ENCODE measurements at regions not wholly inside any gene's neighbourhood (a gene's known extent, or its start where the extent isn't known, plus 50 kb on each side); places are given as distances from the start of the nearest gene placed in this dataset.

DNA sequence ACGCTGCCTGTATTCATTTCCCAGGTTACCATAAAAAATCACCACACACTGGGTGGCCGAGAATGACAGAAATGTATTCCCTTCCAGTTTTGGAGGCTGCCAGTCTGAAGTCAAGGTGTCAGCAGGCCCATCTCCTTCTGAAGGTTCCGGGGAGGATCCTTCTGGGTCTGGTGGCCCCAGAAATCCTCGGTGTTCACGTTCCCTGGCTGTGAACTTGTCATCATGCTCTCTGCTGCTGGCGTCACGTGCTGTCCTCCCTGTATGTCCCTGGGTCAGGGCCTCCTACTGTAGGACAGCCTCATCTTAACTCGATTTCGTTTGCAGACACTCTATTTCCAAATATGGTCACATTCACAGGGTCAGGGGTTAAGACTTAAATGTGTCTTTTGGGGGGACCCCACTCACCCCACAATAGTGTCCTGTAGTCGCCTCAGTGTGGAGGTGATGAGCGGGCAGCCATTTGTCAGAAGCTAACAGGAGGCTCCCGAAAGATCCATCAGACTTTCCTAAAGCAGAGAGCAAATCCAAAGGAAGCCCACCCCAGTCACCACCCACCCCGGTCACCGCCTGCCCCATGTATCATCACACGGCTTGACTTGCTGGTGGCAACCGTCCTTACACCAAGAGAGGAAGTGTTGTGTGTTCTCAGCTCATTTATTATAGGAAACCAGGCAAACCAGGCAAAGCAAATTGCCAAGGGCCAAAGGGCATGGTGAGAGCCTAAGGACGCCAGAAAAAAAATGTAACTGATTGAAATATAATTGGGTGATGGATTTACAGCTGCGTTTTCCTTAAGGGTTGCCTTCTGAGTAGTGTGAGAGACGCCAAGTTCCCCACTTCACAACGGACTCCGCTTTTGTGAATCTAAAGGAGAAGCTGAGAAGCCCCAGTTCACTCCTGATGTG is 148.8 kb upstream of the ZNF236 start:
- ChIA-PET CTCF (interaction anchor here (2.1 kb wide), 1 partner anchor 12 kb away, joined by 6 read pairs; no protein-coding TSS in a partner anchor), POLR2A (interaction anchor here (0.6 kb wide), 1 partner anchor 84 kb away, joined by 3 read pairs; no protein-coding TSS in a partner anchor)
- TF ChIP-seq, protein P1, sequence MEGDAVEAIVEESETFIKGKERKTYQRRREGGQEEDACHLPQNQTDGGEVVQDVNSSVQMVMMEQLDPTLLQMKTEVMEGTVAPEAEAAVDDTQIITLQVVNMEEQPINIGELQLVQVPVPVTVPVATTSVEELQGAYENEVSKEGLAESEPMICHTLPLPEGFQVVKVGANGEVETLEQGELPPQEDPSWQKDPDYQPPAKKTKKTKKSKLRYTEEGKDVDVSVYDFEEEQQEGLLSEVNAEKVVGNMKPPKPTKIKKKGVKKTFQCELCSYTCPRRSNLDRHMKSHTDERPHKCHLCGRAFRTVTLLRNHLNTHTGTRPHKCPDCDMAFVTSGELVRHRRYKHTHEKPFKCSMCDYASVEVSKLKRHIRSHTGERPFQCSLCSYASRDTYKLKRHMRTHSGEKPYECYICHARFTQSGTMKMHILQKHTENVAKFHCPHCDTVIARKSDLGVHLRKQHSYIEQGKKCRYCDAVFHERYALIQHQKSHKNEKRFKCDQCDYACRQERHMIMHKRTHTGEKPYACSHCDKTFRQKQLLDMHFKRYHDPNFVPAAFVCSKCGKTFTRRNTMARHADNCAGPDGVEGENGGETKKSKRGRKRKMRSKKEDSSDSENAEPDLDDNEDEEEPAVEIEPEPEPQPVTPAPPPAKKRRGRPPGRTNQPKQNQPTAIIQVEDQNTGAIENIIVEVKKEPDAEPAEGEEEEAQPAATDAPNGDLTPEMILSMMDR (IDR thresholded peaks at IDR 0.05; ENCODE audit: insufficient read depth, low read length, missing control alignments), result no peak
- no peak for DNase-seq (ENCODE audit: low read depth, low spot score)
- no peak overlapping the region for H3K4me3 ChIP-seq (ENCODE audit: low read depth, low read length)

DNA sequence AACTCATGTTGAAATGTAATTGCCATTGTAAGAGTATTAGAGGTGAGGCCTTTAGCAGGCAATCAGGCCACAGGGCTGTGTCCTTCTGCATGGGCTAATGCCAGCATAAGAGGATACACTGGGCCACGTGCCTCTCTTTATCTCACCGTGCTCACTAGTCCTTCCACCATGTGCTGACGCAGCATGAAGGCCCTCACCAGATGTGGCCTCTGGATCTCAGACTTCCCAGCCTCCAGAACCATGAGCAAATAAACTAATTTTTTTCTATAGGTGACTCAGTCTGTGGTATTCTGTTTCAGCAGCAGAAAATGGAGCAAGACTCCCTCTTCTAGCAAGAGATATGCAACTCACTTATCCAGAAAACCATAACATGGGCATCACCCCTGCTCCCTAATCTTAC is 149.7 kb upstream of the ZNF236 start:
- ChIA-PET POLR2A (interaction anchor here (0.6 kb wide), 1 partner anchor 83 kb away, joined by 3 read pairs; no protein-coding TSS in a partner anchor), CTCF (interaction anchor here (2.1 kb wide), 1 partner anchor 13 kb away, joined by 6 read pairs; no protein-coding TSS in a partner anchor)
- TF ChIP-seq, protein P1 (IDR thresholded peaks at IDR 0.05; ENCODE audit: insufficient read depth, low read length, missing control alignments), result no peak
- no peak for DNase-seq (ENCODE audit: low read depth, low spot score)
- no peak overlapping the region for H3K4me3 ChIP-seq (ENCODE audit: low read depth, low read length)

DNA sequence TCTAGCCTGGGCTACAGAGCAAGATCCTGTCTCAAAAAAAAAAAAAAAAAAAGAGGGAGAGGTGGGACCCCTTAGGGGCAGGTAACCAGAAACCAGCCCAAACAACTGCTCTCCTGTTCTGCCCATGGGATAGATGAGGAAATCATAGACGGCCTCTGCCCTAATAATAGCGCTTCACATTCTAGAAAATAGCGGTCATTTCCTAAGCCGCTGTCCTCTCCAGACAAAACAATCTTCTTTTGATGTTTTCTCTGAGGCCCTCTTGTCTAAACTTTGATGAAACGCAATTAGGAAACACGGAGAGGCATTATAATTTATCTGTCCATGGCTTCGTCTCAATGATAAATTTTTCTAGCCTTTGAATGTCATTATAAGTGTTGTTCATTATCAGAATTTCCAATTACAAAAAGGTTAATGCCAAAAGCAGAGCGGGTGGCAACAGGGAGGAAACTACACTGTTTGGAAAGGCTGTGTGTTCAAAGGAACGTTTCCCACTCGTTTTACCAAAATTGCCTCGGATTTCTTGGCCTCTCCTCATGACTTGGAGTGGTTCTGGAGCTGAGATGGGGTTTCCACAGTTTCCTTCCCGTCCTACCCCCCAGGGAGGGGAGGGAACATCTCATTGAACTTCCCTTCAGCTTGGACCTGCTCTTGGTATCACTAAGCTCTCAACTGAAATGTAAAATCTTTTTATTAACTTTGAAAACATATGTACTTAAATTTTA is 151.6 kb upstream of the ZNF236 start:
- ChIA-PET POLR2A (interaction anchor here (0.6 kb wide), 1 partner anchor 10 kb away, joined by 4 read pairs; no protein-coding TSS in a partner anchor), CTCF (no interaction called here)
- TF ChIP-seq, protein P1 (IDR thresholded peaks at IDR 0.05; ENCODE audit: insufficient read depth, low read length, missing control alignments), result no peak

DNA sequence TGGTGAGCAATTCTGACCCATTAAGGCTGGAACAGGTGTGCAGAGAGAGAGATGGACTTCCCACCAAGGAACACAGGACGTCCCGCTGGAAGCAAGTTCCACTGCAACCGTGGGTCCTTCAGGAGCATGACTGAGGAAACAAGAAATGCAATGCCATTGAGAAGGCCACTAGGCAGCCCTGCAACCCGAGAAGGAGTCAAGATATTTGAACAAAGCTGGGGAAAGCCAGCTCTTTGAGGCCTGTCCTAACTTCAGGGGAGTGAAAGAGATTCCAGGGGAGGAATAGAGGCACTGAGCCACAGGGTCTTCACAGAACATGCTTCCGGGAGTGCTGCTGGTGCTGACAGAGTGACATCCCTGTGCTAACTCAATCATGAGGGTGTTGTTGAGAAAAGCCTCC is 153.8 kb upstream of the ZNF236 start:
- CTCF ChIA-PET, result no interaction called here
- TF ChIP-seq, protein P1 (IDR thresholded peaks at IDR 0.05; ENCODE audit: insufficient read depth, low read length, missing control alignments), result no peak
- H3K4me3 ChIP-seq (ENCODE audit: low read depth, low read length), result no peak overlapping the region
- no peak for DNase-seq (ENCODE audit: low read depth, low spot score)
- POLR2A ChIA-PET, result no interaction called here

More for the DNA sequence above, 151.6 kb upstream of the ZNF236 start:
- H3K4me3 ChIP-seq (ENCODE audit: low read depth, low read length), result no peak overlapping the region
- no peak for DNase-seq (ENCODE audit: low read depth, low spot score)

DNA sequence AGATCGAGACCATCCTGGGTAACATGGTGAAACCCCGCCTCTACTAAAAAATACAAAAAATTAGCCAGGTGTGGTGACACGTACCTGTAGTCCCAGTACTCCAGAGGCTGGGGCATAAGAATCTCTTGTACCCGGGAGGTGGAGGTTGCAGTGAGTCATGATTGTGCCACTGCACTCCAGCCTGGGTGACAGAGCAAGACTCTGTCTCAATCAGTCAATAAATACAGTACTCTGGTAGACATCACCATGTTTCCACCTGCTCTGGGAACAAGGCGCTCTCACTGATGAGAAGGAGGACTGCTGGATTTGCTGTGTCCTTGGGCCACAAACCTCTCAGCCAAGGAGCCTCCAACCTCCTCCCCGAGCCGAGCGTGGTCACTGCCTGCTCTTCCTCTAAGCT is 154.2 kb upstream of the ZNF236 start:
- H3K4me3 ChIP-seq (ENCODE audit: low read depth, low read length), result no peak overlapping the region
- ChIA-PET POLR2A (no interaction called here), CTCF (interaction anchor here (1.1 kb wide), 1 partner anchor 10 kb away, joined by 3 read pairs; no protein-coding TSS in a partner anchor)
- no peak for DNase-seq (ENCODE audit: low read depth, low spot score)
- TF ChIP-seq, protein P1 (IDR thresholded peaks at IDR 0.05; ENCODE audit: insufficient read depth, low read length, missing control alignments), result no peak

DNA sequence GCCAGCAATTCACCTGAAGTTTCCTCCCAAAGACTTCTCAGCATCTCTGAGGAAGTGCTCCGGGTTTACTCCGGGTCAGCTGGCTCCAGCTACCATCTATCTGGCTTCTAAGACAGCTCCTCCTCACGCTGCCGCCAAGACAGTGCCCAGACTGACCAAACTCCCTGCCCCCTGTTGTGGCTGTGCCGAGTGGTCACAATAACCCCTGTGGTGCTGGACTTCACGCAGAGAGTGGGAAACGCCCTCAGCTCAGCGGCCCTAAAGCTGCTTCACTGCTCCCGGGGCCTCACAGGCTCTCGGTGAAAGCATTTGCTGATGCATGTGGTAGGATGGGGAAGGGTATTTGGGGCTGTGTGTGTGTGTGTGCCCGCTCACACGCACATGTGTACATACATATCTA is 154.8 kb upstream of the ZNF236 start:
- ChIA-PET POLR2A (no interaction called here), CTCF (interaction anchor here (1.1 kb wide), 1 partner anchor 10 kb away, joined by 3 read pairs; no protein-coding TSS in a partner anchor)
- TF ChIP-seq, protein P1 (IDR thresholded peaks at IDR 0.05; ENCODE audit: insufficient read depth, low read length, missing control alignments), result no peak
- no peak overlapping the region for H3K4me3 ChIP-seq (ENCODE audit: low read depth, low read length)
- no peak for DNase-seq (ENCODE audit: low read depth, low spot score)

Measured in AG04449 (cell line).